T-helper 2 cell treated with Interferon-gamma antibody and Interleukin-4, amounts not matched to agents 5 μg/mL and 100 μg/mL, for 36 hours (primary cell): ENCODE measurements at regions not wholly inside any gene's neighbourhood (a gene's known extent, or its start where the extent isn't known, plus 50 kb on each side); places are given as distances from the start of the nearest gene placed in this dataset.
"Not testable (repeated sequence)": the region's sequence is repeated elsewhere in the genome, so short reads cannot be mapped to it uniquely, and the experiment has no call there.

Experiments
- DNase-seq: peaks from one replicate; pipeline ENCODE4 v3.0.0; 2021; ENCODE audit warnings: low spot score
- H3K27ac Mint-ChIP-seq: one replicate; pipeline ENCODE4 v1.8.0; 2021; ENCODE audit warnings: mild to moderate bottlenecking, mixed read lengths
- H3K27me3 Mint-ChIP-seq: one replicate; pipeline ENCODE4 v1.8.0; 2021; ENCODE audit warnings: low read depth, mixed read lengths
- H3K36me3 Mint-ChIP-seq: one replicate; pipeline ENCODE4 v1.8.0; 2021; ENCODE audit warnings: low read depth, mixed read lengths
- H3K4me1 Mint-ChIP-seq: one replicate; pipeline ENCODE4 v1.8.0; 2021; ENCODE audit warnings: low read depth, mixed read lengths
- H3K4me3 Mint-ChIP-seq: one replicate; pipeline ENCODE4 v1.8.0; 2022; ENCODE audit warnings: mild to moderate bottlenecking, moderate library complexity, mixed read lengths
- H3K9me3 Mint-ChIP-seq: one replicate; pipeline ENCODE4 v1.8.0; 2021; ENCODE audit warnings: mixed read lengths

GRCh38 chr3:39558775-39559306, 91.4 kb downstream of the MOBP start:
- Mint-ChIP-seq H3K27me3 (peaks cover 6% of the 10 kb centered on the region), H3K4me3 (no peak overlapping the region)

GRCh38 chr3:39559543-39559942, 92.1 kb downstream of the MOBP start:
- peaks cover 4% of the 10 kb centered on the region for H3K27me3 Mint-ChIP-seq

More at GRCh38 chr3:39558775-39559306, 91.4 kb downstream of the MOBP start:
- no peaks in the 10 kb centered on the region for H3K4me1 Mint-ChIP-seq
- H3K27ac Mint-ChIP-seq: no peak overlapping the region
- no peaks in the 10 kb centered on the region for H3K36me3 Mint-ChIP-seq
- DNase-seq: no peak
- peaks cover under 1% of the 10 kb centered on the region for H3K9me3 Mint-ChIP-seq

DNA sequence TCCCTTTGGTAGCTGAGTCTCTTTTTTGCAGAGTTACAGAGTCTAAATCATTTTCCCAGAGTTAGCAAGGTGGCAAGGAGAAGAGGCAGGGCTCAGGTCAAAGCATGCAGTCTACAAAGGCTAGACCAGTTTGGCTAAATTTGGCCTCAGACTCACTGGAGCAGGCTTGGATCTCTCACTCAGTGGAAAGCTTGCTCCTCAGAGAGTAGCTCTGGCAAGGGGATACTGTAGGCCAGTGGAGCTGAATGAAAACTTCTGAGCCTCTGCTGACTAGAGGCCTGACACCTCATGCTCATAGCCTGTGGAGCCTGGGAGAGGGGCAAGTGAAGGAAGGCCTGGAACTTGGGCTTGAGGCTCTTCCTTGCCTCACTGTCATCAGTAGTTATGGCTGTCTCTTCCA, 101.0 kb downstream of the MOBP start:
- DNase-seq: no peak
- Mint-ChIP-seq H3K36me3 (no peaks in the 10 kb centered on the region), H3K27me3 (peaks cover 2% of the 10 kb centered on the region), H3K9me3 (no peaks in the 10 kb centered on the region), H3K4me1 (no peaks in the 10 kb centered on the region), H3K4me3 (no peak overlapping the region), H3K27ac (no peak overlapping the region)

More at GRCh38 chr3:39559543-39559942, 92.1 kb downstream of the MOBP start:
- H3K36me3 Mint-ChIP-seq: no peaks in the 10 kb centered on the region
- H3K27ac Mint-ChIP-seq: no peak overlapping the region
- DNase-seq: no peak
- H3K4me3 Mint-ChIP-seq: no peak overlapping the region
- no peaks in the 10 kb centered on the region for H3K4me1 Mint-ChIP-seq
- no peaks in the 10 kb centered on the region for H3K9me3 Mint-ChIP-seq

DNA sequence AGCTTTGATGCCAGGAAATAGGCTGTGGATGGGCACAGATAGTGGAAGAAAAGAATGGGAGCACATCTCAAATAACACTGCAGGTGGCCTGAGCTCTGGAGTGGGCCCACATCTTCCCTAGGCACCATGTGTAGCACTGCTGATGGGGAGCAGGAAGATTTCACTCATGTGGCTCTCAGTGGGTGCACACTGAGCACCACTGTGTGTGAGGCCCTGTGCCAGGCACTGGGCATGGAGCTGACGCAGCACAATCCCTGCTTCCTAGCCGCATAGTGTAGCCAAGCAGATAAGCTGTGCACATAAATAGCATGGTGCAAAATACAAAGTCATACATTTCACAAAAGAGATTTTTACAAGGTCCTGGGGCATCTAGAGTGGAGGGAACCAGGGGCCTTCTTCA, 101.6 kb downstream of the MOBP start:
- H3K4me3 Mint-ChIP-seq: no peak overlapping the region
- H3K27me3 Mint-ChIP-seq: peaks cover 2% of the 10 kb centered on the region
- no peaks in the 10 kb centered on the region for H3K9me3 Mint-ChIP-seq
- no peak for DNase-seq
- no peak overlapping the region for H3K27ac Mint-ChIP-seq
- H3K4me1 Mint-ChIP-seq: no peaks in the 10 kb centered on the region
- no peaks in the 10 kb centered on the region for H3K36me3 Mint-ChIP-seq

- Mint-ChIP-seq H3K9me3 (no peaks in the 10 kb centered on the region), H3K4me3 (no peak overlapping the region), H3K27ac (no peak overlapping the region), H3K4me1 (no peaks in the 10 kb centered on the region), H3K27me3 (peaks cover 3% of the 10 kb centered on the region), H3K36me3 (no peaks in the 10 kb centered on the region)
- DNase-seq: no peak
These were observed 105.9 kb downstream of the MOBP start for GRCh38 chr3:39573392-39573791.

- Mint-ChIP-seq H3K36me3 (no peaks in the 10 kb centered on the region), H3K27ac (no peak overlapping the region), H3K27me3 (peaks cover 3% of the 10 kb centered on the region), H3K4me3 (no peak overlapping the region), H3K4me1 (no peaks in the 10 kb centered on the region), H3K9me3 (no peaks in the 10 kb centered on the region)
- no peak for DNase-seq
These were observed 110.1 kb downstream of the MOBP start for GRCh38 chr3:39577541-39577940.

GRCh38 chr3:39586215-39586614, 118.7 kb downstream of the MOBP start:
- H3K9me3 Mint-ChIP-seq, H3K36me3 Mint-ChIP-seq, H3K4me3 Mint-ChIP-seq, H3K4me1 Mint-ChIP-seq, H3K27ac Mint-ChIP-seq, H3K27me3 Mint-ChIP-seq, DNase-seq: not testable (repeated sequence)

GRCh38 chr3:39587113-39587512, 119.6 kb downstream of the MOBP start:
- no peak for DNase-seq
- H3K4me3 Mint-ChIP-seq: no peak overlapping the region
- no peak overlapping the region for H3K27ac Mint-ChIP-seq
- H3K27me3 Mint-ChIP-seq: no peaks in the 10 kb centered on the region
- H3K9me3 Mint-ChIP-seq: peaks cover 5% of the 10 kb centered on the region
- H3K36me3 Mint-ChIP-seq: no peaks in the 10 kb centered on the region
- H3K4me1 Mint-ChIP-seq: no peaks in the 10 kb centered on the region

DNA sequence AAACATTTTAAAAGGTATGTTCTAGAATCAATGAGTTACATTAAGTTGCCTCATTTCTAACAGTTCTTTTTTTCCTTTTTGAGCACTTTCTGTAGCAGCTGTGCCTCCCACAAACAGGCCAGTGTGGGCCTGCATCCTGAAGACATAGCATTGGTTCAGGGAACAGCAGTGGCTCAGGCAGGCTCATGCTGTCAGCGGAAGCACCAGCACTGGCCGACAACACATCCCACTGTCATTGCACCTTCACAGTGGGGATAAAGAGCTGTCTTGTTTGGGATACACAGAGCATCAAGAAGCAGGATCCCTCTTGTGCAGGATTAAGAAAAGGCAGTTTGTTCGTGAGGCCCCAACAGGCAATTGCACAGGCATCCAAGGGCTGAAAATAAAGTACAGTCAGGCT, 123.3 kb downstream of the MOBP start:
- Mint-ChIP-seq H3K36me3 (no peaks in the 10 kb centered on the region), H3K4me1 (no peaks in the 10 kb centered on the region), H3K4me3 (no peak overlapping the region), H3K9me3 (no peaks in the 10 kb centered on the region), H3K27ac (no peak overlapping the region), H3K27me3 (no peaks in the 10 kb centered on the region)
- no peak for DNase-seq

GRCh38 chr3:39592311-39593050, 125.0 kb downstream of the MOBP start:
- no peak for DNase-seq
- Mint-ChIP-seq H3K9me3 (no peaks in the 10 kb centered on the region), H3K36me3 (no peaks in the 10 kb centered on the region), H3K4me3 (no peak overlapping the region), H3K4me1 (no peaks in the 10 kb centered on the region), H3K27me3 (no peaks in the 10 kb centered on the region), H3K27ac (no peak overlapping the region)

GRCh38 chr3:39593341-39593740, 125.9 kb downstream of the MOBP start:
- Mint-ChIP-seq H3K27me3 (no peaks in the 10 kb centered on the region), H3K27ac (no peak overlapping the region), H3K4me3 (no peak overlapping the region), H3K36me3 (no peaks in the 10 kb centered on the region), H3K4me1 (no peaks in the 10 kb centered on the region), H3K9me3 (no peaks in the 10 kb centered on the region)
- no peak for DNase-seq

DNA sequence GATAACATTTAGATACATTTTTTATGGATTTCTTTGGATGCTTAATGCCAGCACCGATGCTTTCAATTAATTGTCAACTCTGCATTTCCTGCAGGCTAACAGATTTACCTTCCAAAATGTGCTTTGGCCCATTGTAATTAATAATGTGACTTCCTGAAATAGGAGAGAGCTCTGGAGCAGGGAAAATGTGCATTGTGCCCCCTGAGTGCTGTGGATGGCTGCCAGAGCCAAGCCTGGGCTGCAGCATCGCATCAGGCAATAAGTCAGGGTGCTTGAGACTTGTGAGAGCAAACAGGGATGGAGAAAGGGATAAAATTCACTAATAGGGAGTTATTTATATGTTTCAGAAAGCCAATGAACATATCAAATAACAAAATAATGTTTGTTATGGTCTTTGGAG, 133.8 kb downstream of the MOBP start:
- H3K27ac Mint-ChIP-seq: no peak overlapping the region
- no peaks in the 10 kb centered on the region for H3K9me3 Mint-ChIP-seq
- H3K27me3 Mint-ChIP-seq: peaks cover 9% of the 10 kb centered on the region
- no peaks in the 10 kb centered on the region for H3K36me3 Mint-ChIP-seq
- no peak overlapping the region for H3K4me3 Mint-ChIP-seq
- no peaks in the 10 kb centered on the region for H3K4me1 Mint-ChIP-seq
- DNase-seq: no peak

DNA sequence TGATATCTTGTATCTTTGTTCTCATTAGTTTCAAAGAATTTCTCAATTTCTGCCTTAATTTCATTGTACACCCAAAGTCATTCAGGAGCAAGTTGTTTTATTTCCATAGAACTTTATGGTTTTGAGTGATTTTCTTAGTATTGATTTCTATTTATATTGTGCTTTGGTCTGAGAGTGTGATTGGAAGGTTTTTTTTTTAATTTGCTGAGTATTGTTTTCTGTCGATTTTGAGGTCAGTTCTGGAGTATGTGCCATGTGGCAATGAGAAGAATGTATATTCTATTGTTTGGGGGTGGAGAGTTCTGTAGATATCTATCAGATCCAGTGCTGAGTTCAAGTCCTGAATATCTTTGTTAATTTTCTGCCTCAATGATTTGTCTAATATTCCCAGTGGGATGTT, 138.4 kb downstream of the MOBP start:
- Mint-ChIP-seq H3K4me3 (no peak overlapping the region), H3K4me1 (no peaks in the 10 kb centered on the region), H3K36me3 (no peaks in the 10 kb centered on the region), H3K9me3 (no peaks in the 10 kb centered on the region), H3K27ac (no peak overlapping the region), H3K27me3 (peaks cover 15% of the 10 kb centered on the region)
- DNase-seq: no peak

GRCh38 chr3:39626198-39626597, 158.7 kb downstream of the MOBP start:
- no peak overlapping the region for H3K4me3 Mint-ChIP-seq
- H3K9me3 Mint-ChIP-seq: peaks cover 5% of the 10 kb centered on the region
- H3K4me1 Mint-ChIP-seq: no peaks in the 10 kb centered on the region
- H3K27me3 Mint-ChIP-seq: peaks cover 7% of the 10 kb centered on the region
- H3K36me3 Mint-ChIP-seq: no peaks in the 10 kb centered on the region
- no peak overlapping the region for H3K27ac Mint-ChIP-seq
- DNase-seq: no peak

DNA sequence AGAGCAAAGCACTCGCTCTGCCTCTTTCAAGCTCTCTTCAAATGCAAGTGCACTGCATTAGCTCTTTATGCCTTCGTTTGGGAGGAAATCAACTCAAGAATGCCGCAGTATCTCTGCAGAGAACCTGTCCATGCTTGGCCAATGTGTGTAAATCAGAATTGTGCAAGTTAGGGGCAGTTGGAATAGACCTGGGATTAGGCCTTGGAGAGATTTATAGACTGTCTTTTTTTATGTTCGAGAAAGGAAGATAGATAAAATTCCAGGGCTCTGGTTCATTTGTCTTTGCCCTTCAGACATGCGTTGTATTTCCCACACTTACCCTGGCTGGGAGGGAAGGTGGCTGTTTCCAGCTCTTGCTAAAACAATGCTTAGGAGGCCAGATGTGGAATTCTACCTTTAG, 163.7 kb downstream of the MOBP start:
- Mint-ChIP-seq H3K4me1 (no peaks in the 10 kb centered on the region), H3K4me3 (no peak overlapping the region), H3K36me3 (no peaks in the 10 kb centered on the region), H3K27me3 (peaks cover 8% of the 10 kb centered on the region), H3K27ac (no peak overlapping the region), H3K9me3 (peaks cover 1% of the 10 kb centered on the region)
- no peak for DNase-seq
